Activated CD8-positive, alpha-beta T cell treated with anti-CD3 and anti-CD28 coated beads, Interleukin-2, amount 10 ng/mL, durations not matched to agents 7 days and 5 days (primary cell): ENCODE measurements at regions not wholly inside any gene's neighbourhood (a gene's known extent, or its start where the extent isn't known, plus 50 kb on each side); places are given as distances from the start of the nearest gene placed in this dataset.

ENCODE experiments used
- ATAC-seq: fragments of 150-1000 bp; cut with Tn5 transposase; one replicate; pipeline ENCODE4 v1.10.0; 2021; ENCODE audit warnings: moderate library complexity
- CTCF ChIA-PET: fragments of 350-600 bp; sonication (Branson Sonifier 250); formaldehyde crosslinking; loops from one replicate; lab custom pipeline; 2021; ENCODE audit warnings: antibody characterized with exemption; lab: Charles Lee
- POLR2A ChIA-PET: fragments of 350-600 bp; sonication (Branson Sonifier 250); formaldehyde crosslinking; loops from one replicate; lab custom pipeline; 2021; ENCODE audit warnings: antibody characterized with exemption; lab: Charles Lee
- DNase-seq: peaks from one replicate; pipeline ENCODE4 v3.0.0-alpha.2; 2020
- H3K27ac Mint-ChIP-seq: one replicate; pipeline ENCODE4 v1.8.0; 2021; ENCODE audit warnings: mild to moderate bottlenecking, mixed read lengths
- H3K27me3 Mint-ChIP-seq: one replicate; pipeline ENCODE4 v1.8.0; 2021; ENCODE audit warnings: low read depth, mixed read lengths
- H3K36me3 Mint-ChIP-seq: one replicate; pipeline ENCODE4 v1.8.0; 2021; ENCODE audit warnings: low read depth, mixed read lengths
- H3K4me1 Mint-ChIP-seq: one replicate; pipeline ENCODE4 v1.8.0; 2021; ENCODE audit warnings: low read depth, mixed read lengths
- H3K4me3 Mint-ChIP-seq: one replicate; pipeline ENCODE4 v1.8.0; 2021; ENCODE audit warnings: mild to moderate bottlenecking, mixed read lengths
- H3K9me3 Mint-ChIP-seq: one replicate; pipeline ENCODE4 v1.8.0; 2022; ENCODE audit warnings: mixed read lengths; ENCODE audit not compliant: insufficient read depth

DNA sequence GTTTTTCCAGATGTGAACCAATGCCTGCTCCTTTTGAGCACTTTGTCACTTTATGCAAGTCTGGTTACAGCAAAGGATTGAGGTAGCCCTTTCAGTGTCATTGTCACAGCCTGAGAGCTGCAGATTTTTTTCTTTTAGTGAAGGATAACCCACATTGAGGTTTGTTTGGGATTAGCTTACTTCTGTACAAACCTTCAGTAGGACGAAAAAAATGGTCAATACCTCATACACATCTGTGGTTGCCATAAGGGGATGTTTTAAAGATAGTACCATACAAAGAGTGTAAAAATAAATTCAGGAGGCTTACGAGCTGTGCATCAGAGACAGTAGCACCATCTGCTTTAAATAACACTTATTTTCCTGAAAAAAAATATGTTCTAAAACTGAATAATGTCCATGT lies 566.0 kb downstream of the AJAP1 start:
- Mint-ChIP-seq H3K27ac (no peak overlapping the region), H3K4me1 (no peaks in the 10 kb centered on the region), H3K4me3 (no peak overlapping the region), H3K36me3 (no peaks in the 10 kb centered on the region), H3K27me3 (peaks cover under 1% of the 10 kb centered on the region), H3K9me3 (no peaks in the 10 kb centered on the region)
- ChIA-PET CTCF (no interaction called here), POLR2A (no interaction called here)
- ATAC-seq: no peak
- no peak for DNase-seq

- Mint-ChIP-seq H3K4me3 (no peak overlapping the region), H3K4me1 (no peaks in the 10 kb centered on the region), H3K9me3 (no peaks in the 10 kb centered on the region), H3K27me3 (no peaks in the 10 kb centered on the region), H3K27ac (no peak overlapping the region), H3K36me3 (no peaks in the 10 kb centered on the region)
- POLR2A ChIA-PET: no interaction called here
- DNase-seq: no peak
- CTCF ChIA-PET: no interaction called here
- no peak for ATAC-seq
Observed at GRCh38 chr1:5200006-5200405, 545.6 kb downstream of the AJAP1 start.

DNA sequence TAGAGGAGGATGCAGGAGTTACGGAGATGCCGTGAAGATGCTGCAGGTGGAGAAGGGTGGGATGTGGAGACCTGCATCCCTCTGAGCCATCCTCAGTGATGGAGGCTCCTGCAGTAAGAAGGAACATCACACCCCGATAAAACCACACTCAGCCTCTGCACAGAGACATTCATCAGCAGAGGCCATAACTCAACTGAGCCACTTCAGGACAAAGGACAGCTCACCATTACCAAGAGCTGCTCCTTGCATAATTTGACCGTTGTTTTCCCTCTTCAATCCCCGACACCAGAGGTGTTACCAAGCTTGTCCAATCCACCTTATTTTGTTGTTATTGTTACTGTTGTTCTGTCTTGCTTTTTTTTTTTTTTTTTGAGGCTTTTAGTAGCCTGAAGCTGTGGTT lies 543.9 kb downstream of the AJAP1 start:
- H3K27me3 Mint-ChIP-seq: no peaks in the 10 kb centered on the region
- no peak overlapping the region for H3K27ac Mint-ChIP-seq
- H3K4me1 Mint-ChIP-seq: no peaks in the 10 kb centered on the region
- ChIA-PET POLR2A (no interaction called here), CTCF (no interaction called here)
- no peak overlapping the region for H3K4me3 Mint-ChIP-seq
- DNase-seq (no peak), ATAC-seq (no peak)
- no peaks in the 10 kb centered on the region for H3K36me3 Mint-ChIP-seq
- H3K9me3 Mint-ChIP-seq: no peaks in the 10 kb centered on the region

DNA sequence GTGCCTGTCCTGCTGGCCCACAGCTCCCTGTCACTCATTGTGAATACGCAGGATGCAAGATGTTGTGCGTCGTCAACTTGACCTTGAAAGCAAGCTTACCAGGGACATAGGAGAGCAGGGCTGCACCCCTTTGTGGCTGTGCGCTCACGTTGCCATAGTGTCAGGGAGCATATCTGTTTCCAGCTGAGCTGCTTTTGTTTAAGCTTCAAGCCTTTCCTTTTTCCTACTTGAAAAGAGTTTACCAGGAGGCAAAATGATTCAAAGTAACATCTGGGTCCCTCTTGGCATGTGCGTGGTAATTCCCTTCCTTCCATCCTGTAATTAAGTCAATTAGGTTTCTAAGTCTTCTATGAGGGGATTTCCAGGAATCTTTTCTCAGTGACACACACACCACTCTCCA lies 537.1 kb downstream of the AJAP1 start:
- H3K4me1 Mint-ChIP-seq: no peaks in the 10 kb centered on the region
- ATAC-seq: no peak
- DNase-seq: no peak
- ChIA-PET POLR2A (no interaction called here), CTCF (no interaction called here)
- no peaks in the 10 kb centered on the region for H3K9me3 Mint-ChIP-seq
- H3K4me3 Mint-ChIP-seq: no peak overlapping the region
- no peaks in the 10 kb centered on the region for H3K27me3 Mint-ChIP-seq
- H3K27ac Mint-ChIP-seq: no peak overlapping the region
- no peaks in the 10 kb centered on the region for H3K36me3 Mint-ChIP-seq

DNA sequence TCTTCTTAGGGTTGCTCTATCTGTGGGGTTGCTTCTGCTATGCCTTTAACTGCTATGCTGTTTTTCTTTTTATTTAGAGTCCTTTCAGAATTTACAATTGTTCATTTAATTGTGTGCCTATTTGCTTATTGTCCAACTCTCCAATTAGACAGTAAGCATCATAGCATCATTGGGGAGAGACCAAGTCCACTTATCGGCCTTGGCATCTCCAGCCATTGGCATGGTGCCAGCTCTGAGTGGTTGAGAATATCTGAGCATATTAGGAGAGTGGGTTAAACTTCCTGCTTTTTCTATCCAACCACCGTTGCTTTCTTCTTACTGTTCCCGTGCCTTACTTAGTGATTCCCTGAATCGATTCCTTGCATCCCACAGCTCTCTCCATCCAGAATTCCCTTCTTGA lies 535.0 kb downstream of the AJAP1 start:
- ChIA-PET POLR2A (no interaction called here), CTCF (no interaction called here)
- no peak overlapping the region for H3K4me3 Mint-ChIP-seq
- DNase-seq: no peak
- H3K27me3 Mint-ChIP-seq: no peaks in the 10 kb centered on the region
- no peak for ATAC-seq
- no peaks in the 10 kb centered on the region for H3K36me3 Mint-ChIP-seq
- H3K9me3 Mint-ChIP-seq: no peaks in the 10 kb centered on the region
- H3K4me1 Mint-ChIP-seq: no peaks in the 10 kb centered on the region
- no peak overlapping the region for H3K27ac Mint-ChIP-seq

DNA sequence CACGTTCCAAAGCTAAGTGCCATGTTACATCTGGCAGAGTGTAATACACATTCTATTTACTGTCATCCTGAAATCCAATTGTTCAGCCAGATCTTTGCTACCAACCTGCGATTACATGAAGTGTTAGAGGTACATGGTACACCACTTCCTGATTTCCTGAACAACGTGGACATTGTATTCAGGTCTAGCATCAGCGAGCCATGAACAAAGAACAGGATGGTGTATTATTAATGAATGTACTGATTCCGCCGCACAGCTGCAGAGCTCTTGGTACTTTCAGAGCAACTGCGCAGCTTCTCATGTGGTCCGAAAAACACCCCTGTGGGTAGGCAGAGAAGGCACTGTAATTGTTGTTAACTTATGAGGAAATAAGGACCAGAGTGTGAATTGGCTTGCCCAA lies 511.4 kb downstream of the AJAP1 start:
- ATAC-seq (no peak), DNase-seq (no peak)
- Mint-ChIP-seq H3K27ac (no peak overlapping the region), H3K4me3 (no peak overlapping the region), H3K4me1 (no peaks in the 10 kb centered on the region), H3K27me3 (no peaks in the 10 kb centered on the region), H3K9me3 (no peaks in the 10 kb centered on the region), H3K36me3 (no peaks in the 10 kb centered on the region)
- CTCF ChIA-PET: no interaction called here
- POLR2A ChIA-PET: no interaction called here

GRCh38 chr1:5164158-5164557 lies 509.7 kb downstream of the AJAP1 start:
- no peak for DNase-seq
- ATAC-seq: no peak
- no peak overlapping the region for H3K4me3 Mint-ChIP-seq
- ChIA-PET CTCF (no interaction called here), POLR2A (no interaction called here)
- no peaks in the 10 kb centered on the region for H3K4me1 Mint-ChIP-seq
- H3K9me3 Mint-ChIP-seq: no peaks in the 10 kb centered on the region
- H3K36me3 Mint-ChIP-seq: no peaks in the 10 kb centered on the region
- no peaks in the 10 kb centered on the region for H3K27me3 Mint-ChIP-seq
- H3K27ac Mint-ChIP-seq: no peak overlapping the region

DNA sequence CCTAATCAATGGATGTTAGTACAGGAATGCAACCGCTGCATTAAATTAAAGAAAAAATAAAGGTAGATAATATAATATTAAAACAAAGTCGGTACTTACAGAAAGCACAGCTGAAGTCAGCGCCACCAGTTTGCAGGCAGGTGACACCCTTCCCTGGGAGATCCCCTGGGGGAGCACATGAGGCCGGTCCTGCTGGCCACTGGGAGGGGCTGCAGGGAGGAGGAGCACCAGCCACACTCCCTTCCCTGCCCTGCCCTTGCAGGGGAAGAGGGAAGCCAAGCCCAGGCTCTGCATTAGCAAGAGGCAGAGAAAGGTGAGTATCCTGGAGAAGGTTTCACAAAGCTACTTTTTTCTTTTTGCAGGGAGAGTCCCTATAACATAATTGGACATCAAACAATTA lies 507.0 kb downstream of the AJAP1 start:
- Mint-ChIP-seq H3K27me3 (no peaks in the 10 kb centered on the region), H3K27ac (no peak overlapping the region), H3K4me1 (no peaks in the 10 kb centered on the region), H3K4me3 (no peak overlapping the region), H3K9me3 (peaks cover 3% of the 10 kb centered on the region), H3K36me3 (no peaks in the 10 kb centered on the region)
- CTCF ChIA-PET: no interaction called here
- DNase-seq (no peak), ATAC-seq (no peak)
- POLR2A ChIA-PET: no interaction called here

- POLR2A ChIA-PET: no interaction called here
- Mint-ChIP-seq H3K36me3 (no peaks in the 10 kb centered on the region), H3K27ac (no peak overlapping the region), H3K4me1 (no peaks in the 10 kb centered on the region), H3K4me3 (no peak overlapping the region), H3K9me3 (peaks cover 7% of the 10 kb centered on the region), H3K27me3 (no peaks in the 10 kb centered on the region)
- CTCF ChIA-PET: no interaction called here
- ATAC-seq (no peak), DNase-seq (no peak)
Observed at GRCh38 chr1:5157175-5157574, 502.8 kb downstream of the AJAP1 start.

GRCh38 chr1:5156416-5157120 lies 502.2 kb downstream of the AJAP1 start:
- DNase-seq (no peak), ATAC-seq (no peak)
- ChIA-PET POLR2A (no interaction called here), CTCF (no interaction called here)
- H3K36me3 Mint-ChIP-seq: no peaks in the 10 kb centered on the region
- H3K4me3 Mint-ChIP-seq: no peak overlapping the region
- H3K4me1 Mint-ChIP-seq: no peaks in the 10 kb centered on the region
- peaks cover 7% of the 10 kb centered on the region for H3K9me3 Mint-ChIP-seq
- no peak overlapping the region for H3K27ac Mint-ChIP-seq
- H3K27me3 Mint-ChIP-seq: no peaks in the 10 kb centered on the region

DNA sequence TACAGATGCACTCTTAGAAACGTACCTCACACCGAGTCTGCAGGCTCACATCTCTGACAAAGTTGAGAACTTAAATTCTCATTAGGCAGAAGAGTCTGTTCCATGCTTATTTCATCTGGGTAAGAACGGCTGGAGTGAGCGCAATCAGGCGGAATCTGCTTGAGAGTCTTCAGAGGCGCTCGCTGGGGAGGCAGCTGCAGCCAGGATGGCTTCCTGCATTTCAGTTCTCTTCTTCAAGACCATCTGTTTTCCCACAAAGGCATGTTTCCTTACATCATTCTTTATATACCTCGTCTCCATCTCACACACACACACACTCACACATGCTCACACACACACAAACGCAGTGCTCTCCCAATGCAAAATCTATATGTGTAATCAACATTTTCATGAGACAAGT lies 497.1 kb downstream of the AJAP1 start:
- no peak for ATAC-seq
- ChIA-PET POLR2A (no interaction called here), CTCF (no interaction called here)
- H3K4me3 Mint-ChIP-seq: no peak overlapping the region
- H3K27me3 Mint-ChIP-seq: no peaks in the 10 kb centered on the region
- H3K36me3 Mint-ChIP-seq: no peaks in the 10 kb centered on the region
- no peak overlapping the region for H3K27ac Mint-ChIP-seq
- DNase-seq: no peak
- no peaks in the 10 kb centered on the region for H3K4me1 Mint-ChIP-seq
- peaks cover 4% of the 10 kb centered on the region for H3K9me3 Mint-ChIP-seq

DNA sequence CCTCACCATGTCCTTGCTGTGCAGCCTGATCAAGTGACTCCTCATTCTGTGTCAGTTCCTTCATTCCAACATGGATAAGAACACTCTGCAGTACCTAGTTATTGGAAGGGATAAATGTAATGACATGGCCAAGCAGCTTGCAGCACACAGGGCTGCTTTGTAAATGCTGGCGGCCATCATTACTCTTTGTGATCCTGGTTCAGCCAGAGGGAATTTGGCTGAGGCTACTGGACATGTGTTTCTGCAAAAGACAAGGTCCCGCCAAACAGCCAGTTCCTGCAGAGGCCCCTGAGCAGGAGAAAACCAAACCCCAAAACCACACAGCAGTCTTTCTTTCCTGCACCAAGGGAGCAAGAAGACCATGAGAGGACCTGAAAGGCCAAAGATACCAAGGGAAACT lies 495.8 kb downstream of the AJAP1 start:
- Mint-ChIP-seq H3K27ac (no peak overlapping the region), H3K4me1 (no peaks in the 10 kb centered on the region), H3K27me3 (no peaks in the 10 kb centered on the region), H3K36me3 (no peaks in the 10 kb centered on the region), H3K4me3 (no peak overlapping the region), H3K9me3 (peaks cover 3% of the 10 kb centered on the region)
- no peak for DNase-seq
- CTCF ChIA-PET: no interaction called here
- POLR2A ChIA-PET: no interaction called here
- ATAC-seq: no peak

- no peaks in the 10 kb centered on the region for H3K4me1 Mint-ChIP-seq
- H3K36me3 Mint-ChIP-seq: no peaks in the 10 kb centered on the region
- peaks cover 3% of the 10 kb centered on the region for H3K27me3 Mint-ChIP-seq
- no peak overlapping the region for H3K27ac Mint-ChIP-seq
- CTCF ChIA-PET: no interaction called here
- POLR2A ChIA-PET: no interaction called here
- ATAC-seq: no peak
- DNase-seq: no peak
- H3K4me3 Mint-ChIP-seq: no peak overlapping the region
- no peaks in the 10 kb centered on the region for H3K9me3 Mint-ChIP-seq
Observed at GRCh38 chr1:5147806-5148205, 493.4 kb downstream of the AJAP1 start.
